ENCODE measurements at regions not wholly inside any gene's neighbourhood (a gene's known extent, or its start where the extent isn't known, plus 50 kb on each side); places are given as distances from the start of the nearest gene placed in this dataset.
A peak's percentile ranks its signal among the peaks of the same experiment; 100 is the strongest.

GRCh38 chr4:163622379-163623035 is 128.0 kb downstream of the TMA16 start:
- DNase-seq, result no peak

GRCh38 chr4:163623787-163624186 is 129.3 kb downstream of the TMA16 start:
- DNase-seq, result no peak

GRCh38 chr4:163624727-163625126 is 130.2 kb downstream of the TMA16 start:
- no peak for DNase-seq

GRCh38 chr4:163631288-163631687 is 136.8 kb downstream of the TMA16 start:
- no peak for DNase-seq

- no peak for DNase-seq
These were observed 144.4 kb downstream of the TMA16 start for GRCh38 chr4:163638909-163639308.

DNA sequence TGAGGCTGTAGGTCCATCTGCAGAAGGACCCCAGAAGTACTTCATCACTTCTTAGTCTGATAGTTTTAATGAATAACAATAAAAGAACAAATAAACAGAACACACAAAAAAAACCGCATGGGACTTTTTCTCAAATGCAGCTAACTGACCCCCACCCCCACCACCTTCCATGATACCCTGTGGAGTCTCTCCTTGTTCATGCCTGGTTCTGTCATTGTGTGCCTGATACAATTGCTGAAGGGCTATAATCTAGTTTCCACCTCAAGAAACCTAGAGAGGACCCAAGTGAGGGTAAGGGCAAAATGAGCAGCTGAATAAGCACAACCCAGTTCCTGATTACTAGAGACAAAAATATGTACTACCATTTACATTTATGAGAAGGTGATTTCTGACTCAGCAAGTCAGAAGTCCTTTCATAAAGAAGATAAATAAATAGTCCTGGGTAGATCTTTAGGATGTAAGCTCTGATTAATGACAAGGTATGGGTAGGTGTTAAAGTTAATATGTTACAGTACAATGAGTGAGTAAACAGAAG is 155.1 kb downstream of the TMA16 start:
- DNase-seq, result no peak

- DNase-seq, result no peak
These were observed 157.3 kb downstream of the TMA16 start for GRCh38 chr4:163651761-163652160.

DNA sequence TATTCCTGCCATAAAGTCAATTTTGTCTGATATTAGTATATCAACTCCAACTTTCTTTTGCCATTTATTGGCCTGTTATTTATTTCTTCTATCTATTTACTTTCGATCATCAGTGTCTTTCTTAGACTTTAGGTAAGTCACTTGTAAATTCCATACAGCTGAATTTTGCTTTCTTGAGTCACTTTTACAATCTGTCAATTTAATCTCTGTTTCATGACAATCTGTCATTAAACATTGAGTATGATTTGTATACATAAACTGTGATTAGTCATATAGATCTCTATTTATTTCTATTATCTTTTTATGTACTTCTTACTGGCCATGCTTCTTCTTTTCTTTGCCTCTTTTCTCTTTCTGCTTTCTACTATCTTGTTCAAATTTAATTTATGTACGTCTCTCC is 160.1 kb downstream of the TMA16 start:
- DNase-seq, result no peak

- no peak for DNase-seq
These were observed 166.1 kb downstream of the TMA16 start for GRCh38 chr4:163660636-163661035.

GRCh38 chr4:163662768-163663167 is 168.3 kb downstream of the TMA16 start:
- no peak for DNase-seq

- no peak for DNase-seq
These were observed 169.2 kb downstream of the TMA16 start for GRCh38 chr4:163663454-163664225.

GRCh38 chr4:163665101-163665500 is 170.6 kb downstream of the TMA16 start:
- no peak for DNase-seq

DNA sequence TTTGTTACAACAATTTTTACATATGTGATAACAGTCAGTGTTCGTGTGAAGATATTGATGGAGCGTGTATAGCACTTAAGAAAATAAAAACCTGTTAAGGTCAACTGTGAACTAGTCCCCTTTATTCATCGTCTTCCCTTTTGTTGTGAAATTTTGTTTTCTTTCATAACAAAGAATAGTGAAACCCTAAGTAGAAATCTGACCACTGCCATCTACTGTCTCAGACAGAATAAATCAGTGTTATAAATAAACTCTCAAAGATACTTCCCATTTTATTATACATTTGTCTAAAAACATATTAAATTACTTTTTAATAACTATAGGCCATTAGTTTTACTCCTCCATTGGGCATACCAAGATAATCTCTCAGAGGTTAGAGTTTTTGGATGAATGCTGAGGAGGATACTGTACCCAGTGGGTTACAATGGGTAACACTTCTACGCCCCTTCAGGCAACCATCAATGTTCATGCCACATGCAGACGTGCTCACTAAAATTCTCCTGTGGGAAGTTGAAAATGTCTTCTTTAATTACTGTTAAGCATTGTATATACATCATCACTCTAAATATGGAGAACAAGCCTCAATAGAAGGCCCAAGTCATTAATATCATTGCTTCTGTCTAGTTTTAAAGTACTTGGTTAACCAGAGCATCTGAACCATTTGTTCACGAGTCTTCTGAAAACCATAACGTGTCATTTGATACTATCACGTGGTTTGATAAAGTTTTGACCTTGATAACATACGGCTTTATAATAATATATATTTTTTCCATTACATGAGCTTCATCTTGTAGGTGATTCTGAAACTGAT is 171.2 kb downstream of the TMA16 start:
- peak in 1 of 2 experiments; percentile 17 for DNase-seq

DNA sequence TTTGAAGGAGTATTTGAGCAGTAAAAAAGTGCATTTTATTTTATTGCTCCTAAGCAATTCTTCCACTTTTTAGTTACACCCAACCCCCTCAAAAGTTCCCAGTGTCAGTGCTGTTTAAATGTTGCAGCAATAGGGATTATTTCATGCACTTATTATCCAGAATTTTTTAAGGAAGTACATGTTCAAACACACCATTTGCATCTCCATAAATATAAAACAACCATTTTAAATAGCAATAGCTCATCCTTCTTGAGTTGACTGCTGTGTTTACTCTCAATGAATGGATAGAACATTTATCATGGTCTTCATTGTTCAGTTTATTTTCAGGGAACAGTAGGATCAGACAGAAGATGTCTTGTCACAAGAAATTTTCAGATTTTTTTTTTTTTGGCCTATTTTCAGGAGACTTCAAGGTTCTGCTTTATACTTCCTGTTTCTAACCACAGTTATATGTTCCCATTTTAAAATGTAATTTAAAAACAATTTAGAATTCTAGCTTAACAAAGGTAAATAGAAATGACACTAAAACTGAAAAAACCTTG is 171.9 kb downstream of the TMA16 start:
- DNase-seq, result peak; percentile 40 to 50

GRCh38 chr4:163672751-163673150 is 178.3 kb downstream of the TMA16 start:
- peak; percentile 12 to 14 for DNase-seq

DNA sequence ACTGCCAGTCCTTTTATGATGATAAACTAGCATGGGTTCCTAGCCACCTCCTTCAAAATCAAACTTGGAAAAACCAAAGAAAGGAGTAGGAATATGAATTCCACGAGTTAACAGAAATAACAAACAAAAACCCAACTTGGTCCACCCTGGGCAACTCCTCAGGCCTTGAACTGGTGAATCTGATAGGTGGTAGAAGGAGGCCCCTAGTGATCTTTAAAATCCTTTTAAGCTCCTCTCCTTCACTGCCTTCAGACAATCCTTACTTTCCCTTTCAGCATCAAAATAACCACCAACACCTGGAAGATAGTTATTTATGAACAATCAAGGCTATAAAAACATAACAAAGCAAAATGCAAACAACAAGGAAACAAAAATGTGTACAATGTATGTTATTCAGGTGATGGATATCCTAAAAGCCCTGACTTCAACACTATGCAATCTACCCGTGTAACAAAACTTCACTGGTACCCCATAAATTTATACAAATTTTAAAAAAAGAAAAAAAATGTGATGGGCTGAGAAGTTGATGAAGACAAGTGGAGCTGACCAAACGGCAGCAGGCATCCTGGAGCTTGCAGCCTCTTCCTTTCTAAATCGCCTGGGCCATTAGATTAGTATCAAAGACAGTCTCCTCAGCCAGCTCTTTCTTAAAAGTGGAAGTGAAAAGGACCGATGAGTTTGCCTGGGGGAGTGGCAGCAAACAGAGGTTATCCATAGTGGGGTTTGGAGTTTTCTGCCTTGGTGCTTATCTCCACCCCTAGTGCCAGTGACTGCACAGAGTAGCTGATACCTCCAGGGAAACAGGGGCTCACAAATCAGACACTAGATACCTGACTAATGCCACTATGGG is 179.6 kb downstream of the TMA16 start:
- DNase-seq, result no peak

GRCh38 chr4:163679189-163679588 is 184.7 kb downstream of the TMA16 start:
- DNase-seq, result peak in 1 of 2 experiments; percentile 3

- DNase-seq, result no peak
These were observed 186.1 kb downstream of the TMA16 start for GRCh38 chr4:163680386-163681098.

GRCh38 chr4:163681208-163681821 is 186.8 kb downstream of the TMA16 start:
- DNase-seq, result peak; percentile 56 to 64

GRCh38 chr4:163688856-163689255 is 194.4 kb downstream of the TMA16 start:
- no peak for DNase-seq

DNA sequence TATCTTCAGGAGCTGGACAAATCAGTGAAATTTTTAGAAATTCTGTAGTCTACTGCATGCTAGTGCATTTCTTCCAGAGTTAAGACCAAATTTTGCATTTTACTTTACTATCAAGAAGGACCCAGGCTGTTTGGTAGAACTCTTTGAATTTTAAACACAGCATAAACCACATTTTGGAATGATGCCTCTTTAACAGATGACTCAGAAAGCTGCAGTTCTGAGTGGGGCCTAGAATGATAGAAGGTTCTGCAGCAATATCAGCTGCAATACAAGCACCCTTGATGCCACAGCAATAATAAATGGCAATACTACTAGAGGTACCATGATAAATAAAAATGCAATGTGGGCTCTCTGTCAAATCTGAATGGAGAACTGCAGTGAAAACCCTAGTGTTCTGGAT is 198.7 kb downstream of the TMA16 start:
- DNase-seq, result no peak

Measured in AML-193 (cell line).